ENCODE measurements at regions not wholly inside any gene's neighbourhood (a gene's known extent, or its start where the extent isn't known, plus 50 kb on each side); places are given as distances from the start of the nearest gene placed in this dataset.

GRCh38 chr12:83536496-83536895 lies 849.8 kb downstream of the TMTC2 start:
- no peak for TF ChIP-seq PATZ1 (CRISPR knock-in tag; IDR thresholded peaks at IDR 0.05; ENCODE audit: borderline replicate concordance)
- no peak for TF ChIP-seq BACH2 (CRISPR knock-in tag; IDR thresholded peaks at IDR 0.05; ENCODE audit: borderline replicate concordance)
- no peak for TF ChIP-seq TSHZ2 (CRISPR knock-in tag; IDR thresholded peaks at IDR 0.05)
- TF ChIP-seq CSRNP3 (CRISPR knock-in tag; IDR thresholded peaks at IDR 0.05), result no peak
- no peak for TF ChIP-seq CSDC2 (CRISPR knock-in tag; IDR thresholded peaks at IDR 0.05)
- TF ChIP-seq ZFP3 (CRISPR knock-in tag; IDR thresholded peaks at IDR 0.05), result no peak
- TF ChIP-seq CREB5 (CRISPR knock-in tag; IDR thresholded peaks at IDR 0.05; ENCODE audit: low read depth), result no peak
- no peak for TF ChIP-seq ZNF8 (CRISPR knock-in tag; IDR thresholded peaks at IDR 0.05)
- TF ChIP-seq POU6F1 (CRISPR knock-in tag; IDR thresholded peaks at IDR 0.05; ENCODE audit: borderline replicate concordance, low read depth), result no peak
- no peak for TF ChIP-seq ZNF70 (CRISPR knock-in tag; IDR thresholded peaks at IDR 0.05)
- TF ChIP-seq ZC3H10 (CRISPR knock-in tag; IDR thresholded peaks at IDR 0.05), result no peak

Data from SK-N-SH treated with all-trans-retinoic acid at 6 μM for 48 hours (cell line).